ENCODE measurements at regions not wholly inside any gene's neighbourhood (a gene's known extent, or its start where the extent isn't known, plus 50 kb on each side); places are given as distances from the start of the nearest gene placed in this dataset.

DNA sequence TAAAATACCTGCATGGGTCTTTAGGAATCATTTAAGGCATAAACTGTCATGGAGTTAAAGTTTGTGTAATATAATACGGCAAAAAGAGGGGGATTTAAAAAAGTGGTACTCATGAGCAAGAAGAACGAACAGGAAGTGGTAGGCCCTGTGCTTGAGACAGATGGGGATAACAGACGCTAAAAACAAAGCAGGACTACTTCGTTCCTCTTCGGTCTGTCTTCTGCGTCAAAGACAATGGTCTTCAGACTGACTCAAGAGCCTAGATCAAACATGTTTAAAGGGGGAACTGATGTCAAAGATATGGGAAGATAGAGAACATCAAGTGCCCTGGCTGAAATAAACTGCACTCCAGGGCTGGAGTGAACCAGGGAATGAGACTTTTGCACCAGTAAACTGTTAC, 59.8 kb upstream of the RFX3 start:
- no peak overlapping the region for H3K27ac ChIP-seq (ENCODE audit: low read depth, low read length)
- no peak overlapping the region for H3K4me3 ChIP-seq (ENCODE audit: low read depth, low read length)
- no peaks in the 10 kb centered on the region for H3K9me3 ChIP-seq (ENCODE audit: insufficient read depth, low read depth, low read length)
- no peaks in the 10 kb centered on the region for H3K27me3 ChIP-seq (ENCODE audit: insufficient read depth, low read length)
- no peaks in the 10 kb centered on the region for H3K79me1 ChIP-seq (ENCODE audit: low read length)
- H2BK12ac ChIP-seq (ENCODE audit: low read length), result no peak overlapping the region
- no peak overlapping the region for H3K14ac ChIP-seq (ENCODE audit: low read length)
- no peak overlapping the region for H2AK5ac ChIP-seq (ENCODE audit: low read length)
- no peaks in the 10 kb centered on the region for H3K4me1 ChIP-seq (ENCODE audit: control insufficient read depth in 1 of 2, insufficient read depth in 2 of 2, low read length in 2 of 2)
- WGBS (ENCODE audit: extremely low coverage, insufficient coverage, insufficient read length), result 100% methylated on average over 2 of the region's 6 CpGs
- no peak overlapping the region for H2BK5ac ChIP-seq (ENCODE audit: low read depth, low read length, poor library complexity)
- H3K23ac ChIP-seq (ENCODE audit: low read length), result no peak overlapping the region
- no peak for DNase-seq
- H4K12ac ChIP-seq (ENCODE audit: low read depth, low read length), result no peak overlapping the region
- H2BK120ac ChIP-seq (ENCODE audit: insufficient read depth, low read length, poor library complexity), result no peak overlapping the region
- H3K79me2 ChIP-seq (ENCODE audit: control insufficient read depth, insufficient read depth, low read length, poor library complexity), result no peaks in the 10 kb centered on the region
- H4K8ac ChIP-seq (ENCODE audit: low read depth, low read length), result no peak overlapping the region
- no peak overlapping the region for H3K4me2 ChIP-seq (ENCODE audit: low read length)
- no peak overlapping the region for H3K9ac ChIP-seq (ENCODE audit: low read length)
- H4K91ac ChIP-seq (ENCODE audit: low read depth, low read length), result no peak overlapping the region
- H2AFZ ChIP-seq (ENCODE audit: insufficient read depth, low read length, poor library complexity), result no peak overlapping the region
- H3K36me3 ChIP-seq (ENCODE audit: control insufficient read depth in 1 of 2, insufficient read depth in 2 of 2, low read length in 2 of 2), result no peaks in the 10 kb centered on the region
- no peak overlapping the region for H3K18ac ChIP-seq (ENCODE audit: low read length)
- H3K4ac ChIP-seq (ENCODE audit: low read depth, low read length), result no peak overlapping the region

DNA sequence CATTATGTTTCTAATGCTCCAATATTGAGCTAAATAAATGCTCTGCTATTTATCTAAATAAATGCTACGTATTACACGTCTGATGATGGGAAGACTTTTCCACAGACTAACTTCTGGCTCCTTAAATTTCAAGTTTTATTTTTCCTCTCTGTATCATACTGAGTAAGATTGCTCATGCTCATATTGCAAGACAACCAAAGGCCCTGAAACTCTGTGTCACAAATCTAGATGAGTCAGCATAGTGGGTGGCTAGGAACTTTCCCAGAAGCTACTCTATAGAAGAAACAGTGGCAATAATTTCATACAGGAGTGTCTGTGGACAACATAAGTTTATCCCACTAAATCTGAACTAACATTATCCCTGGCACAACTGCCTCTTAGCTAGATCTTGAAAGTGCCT, 53.0 kb upstream of the RFX3 start:
- no peak overlapping the region for H2AFZ ChIP-seq (ENCODE audit: insufficient read depth, low read length, poor library complexity)
- H3K14ac ChIP-seq (ENCODE audit: low read length), result no peak overlapping the region
- no peak overlapping the region for H3K4me3 ChIP-seq (ENCODE audit: low read depth, low read length)
- H2BK12ac ChIP-seq (ENCODE audit: low read length), result no peak overlapping the region
- no peaks in the 10 kb centered on the region for H3K79me2 ChIP-seq (ENCODE audit: control insufficient read depth, insufficient read depth, low read length, poor library complexity)
- no peaks in the 10 kb centered on the region for H3K79me1 ChIP-seq (ENCODE audit: low read length)
- no peak overlapping the region for H3K27ac ChIP-seq (ENCODE audit: low read depth, low read length)
- H3K4me2 ChIP-seq (ENCODE audit: low read length), result no peak overlapping the region
- no peak overlapping the region for H4K12ac ChIP-seq (ENCODE audit: low read depth, low read length)
- no peak overlapping the region for H2BK120ac ChIP-seq (ENCODE audit: insufficient read depth, low read length, poor library complexity)
- no CpG with 5 or more reads among the region's 2 CpGs for WGBS (ENCODE audit: extremely low coverage, insufficient coverage, insufficient read length)
- H4K8ac ChIP-seq (ENCODE audit: low read depth, low read length), result no peak overlapping the region
- H3K4me1 ChIP-seq (ENCODE audit: control insufficient read depth in 1 of 2, insufficient read depth in 2 of 2, low read length in 2 of 2), result no peaks in the 10 kb centered on the region
- H3K23ac ChIP-seq (ENCODE audit: low read length), result no peak overlapping the region
- H4K91ac ChIP-seq (ENCODE audit: low read depth, low read length), result no peak overlapping the region
- DNase-seq, result no peak
- H3K27me3 ChIP-seq (ENCODE audit: insufficient read depth, low read length), result no peaks in the 10 kb centered on the region
- H3K36me3 ChIP-seq (ENCODE audit: control insufficient read depth in 1 of 2, insufficient read depth in 2 of 2, low read length in 2 of 2), result no peaks in the 10 kb centered on the region
- H3K9ac ChIP-seq (ENCODE audit: low read length), result no peak overlapping the region
- no peak overlapping the region for H2AK5ac ChIP-seq (ENCODE audit: low read length)
- no peak overlapping the region for H3K18ac ChIP-seq (ENCODE audit: low read length)
- H2BK5ac ChIP-seq (ENCODE audit: low read depth, low read length, poor library complexity), result no peak overlapping the region
- no peak overlapping the region for H3K4ac ChIP-seq (ENCODE audit: low read depth, low read length)
- H3K9me3 ChIP-seq (ENCODE audit: insufficient read depth, low read depth, low read length), result no peaks in the 10 kb centered on the region

DNA sequence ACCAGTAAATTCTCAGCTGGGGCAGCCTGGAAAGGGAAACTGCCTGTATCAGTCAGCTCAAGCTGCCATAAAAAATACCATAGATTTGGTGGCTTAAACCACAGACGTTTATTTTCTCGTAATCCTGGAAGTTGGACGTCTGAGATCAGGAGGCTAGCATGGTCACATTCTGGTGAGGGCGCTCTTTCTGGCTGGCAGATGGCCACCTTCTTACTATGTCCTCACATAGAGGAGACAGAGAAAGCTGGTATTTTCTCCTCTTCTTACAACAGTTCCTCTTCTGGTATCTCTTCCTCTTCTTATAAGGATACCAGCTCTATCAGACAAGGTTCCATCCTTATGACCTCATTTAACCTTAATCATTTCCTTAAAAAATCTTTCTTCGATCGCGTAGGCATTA, 50.5 kb upstream of the RFX3 start:
- Histone ChIP-seq H3K4me1 (ENCODE audit: control insufficient read depth in 1 of 2, insufficient read depth in 2 of 2, low read length in 2 of 2) (no peaks in the 10 kb centered on the region), H3K9ac (ENCODE audit: low read length) (no peak overlapping the region), H3K27ac (ENCODE audit: low read depth, low read length) (no peak overlapping the region), H4K91ac (ENCODE audit: low read depth, low read length) (no peak overlapping the region), H3K79me2 (ENCODE audit: control insufficient read depth, insufficient read depth, low read length, poor library complexity) (no peaks in the 10 kb centered on the region), H4K12ac (ENCODE audit: low read depth, low read length) (no peak overlapping the region), H3K27me3 (ENCODE audit: insufficient read depth, low read length) (no peaks in the 10 kb centered on the region), H3K4me3 (ENCODE audit: low read depth, low read length) (no peak overlapping the region), H3K9me3 (ENCODE audit: insufficient read depth, low read depth, low read length) (no peaks in the 10 kb centered on the region), H3K4ac (ENCODE audit: low read depth, low read length) (no peak overlapping the region), H2BK5ac (ENCODE audit: low read depth, low read length, poor library complexity) (no peak overlapping the region), H4K8ac (ENCODE audit: low read depth, low read length) (no peak overlapping the region), H3K36me3 (ENCODE audit: control insufficient read depth in 1 of 2, insufficient read depth in 2 of 2, low read length in 2 of 2) (no peaks in the 10 kb centered on the region), H3K79me1 (ENCODE audit: low read length) (no peaks in the 10 kb centered on the region), H2AFZ (ENCODE audit: insufficient read depth, low read length, poor library complexity) (no peak overlapping the region), H3K4me2 (ENCODE audit: low read length) (no peak overlapping the region), H2BK12ac (ENCODE audit: low read length) (no peak overlapping the region), H2AK5ac (ENCODE audit: low read length) (no peak overlapping the region), H2BK120ac (ENCODE audit: insufficient read depth, low read length, poor library complexity) (no peak overlapping the region), H3K23ac (ENCODE audit: low read length) (no peak overlapping the region), H3K14ac (ENCODE audit: low read length) (no peak overlapping the region), H3K18ac (ENCODE audit: low read length) (no peak overlapping the region)
- WGBS (ENCODE audit: extremely low coverage, insufficient coverage, insufficient read length), result no CpG with 5 or more reads among the region's 7 CpGs
- peak in 1 of 2 donors; percentile 31 for DNase-seq

- Histone ChIP-seq H3K79me2 (ENCODE audit: control insufficient read depth, insufficient read depth, low read length, poor library complexity) (no peaks in the 10 kb centered on the region), H3K9me3 (ENCODE audit: insufficient read depth, low read depth, low read length) (no peaks in the 10 kb centered on the region), H3K23ac (ENCODE audit: low read length) (no peak overlapping the region), H2BK120ac (ENCODE audit: insufficient read depth, low read length, poor library complexity) (no peak overlapping the region), H3K14ac (ENCODE audit: low read length) (no peak overlapping the region), H2BK5ac (ENCODE audit: low read depth, low read length, poor library complexity) (no peak overlapping the region), H3K27ac (ENCODE audit: low read depth, low read length) (no peak overlapping the region), H3K4ac (ENCODE audit: low read depth, low read length) (no peak overlapping the region), H3K4me1 (ENCODE audit: control insufficient read depth in 1 of 2, insufficient read depth in 2 of 2, low read length in 2 of 2) (no peaks in the 10 kb centered on the region), H3K79me1 (ENCODE audit: low read length) (no peaks in the 10 kb centered on the region), H3K27me3 (ENCODE audit: insufficient read depth, low read length) (no peaks in the 10 kb centered on the region), H4K12ac (ENCODE audit: low read depth, low read length) (no peak overlapping the region), H2AK5ac (ENCODE audit: low read length) (no peak overlapping the region), H4K8ac (ENCODE audit: low read depth, low read length) (no peak overlapping the region), H3K36me3 (ENCODE audit: control insufficient read depth in 1 of 2, insufficient read depth in 2 of 2, low read length in 2 of 2) (no peaks in the 10 kb centered on the region), H3K4me2 (ENCODE audit: low read length) (no peak overlapping the region), H2BK12ac (ENCODE audit: low read length) (no peak overlapping the region), H3K9ac (ENCODE audit: low read length) (no peak overlapping the region), H4K91ac (ENCODE audit: low read depth, low read length) (no peak overlapping the region), H3K4me3 (ENCODE audit: low read depth, low read length) (no peak overlapping the region), H3K18ac (ENCODE audit: low read length) (no peak overlapping the region), H2AFZ (ENCODE audit: insufficient read depth, low read length, poor library complexity) (no peak overlapping the region)
- WGBS (ENCODE audit: extremely low coverage, insufficient coverage, insufficient read length), result no CpG with 5 or more reads among the region's 3 CpGs
- no peak for DNase-seq
Observed at GRCh38 chr9:3575821-3576220, 50.0 kb upstream of the RFX3 start.

Data from trophoblast cell (in vitro differentiated cells and primary cell).